HG03469 (cell line): ENCODE measurements at regions not wholly inside any gene's neighbourhood (a gene's known extent, or its start where the extent isn't known, plus 50 kb on each side); places are given as distances from the start of the nearest gene placed in this dataset.

Experiments
- ATAC-seq: cut with Tn5 transposase; IDR thresholded peaks from one replicate; pipeline ENCODE4 v1.9.1; 2021; ENCODE audit warnings: mild to moderate bottlenecking, moderate library complexity, moderate number of reproducible peaks; ENCODE audit not compliant: unreplicated experiment

DNA sequence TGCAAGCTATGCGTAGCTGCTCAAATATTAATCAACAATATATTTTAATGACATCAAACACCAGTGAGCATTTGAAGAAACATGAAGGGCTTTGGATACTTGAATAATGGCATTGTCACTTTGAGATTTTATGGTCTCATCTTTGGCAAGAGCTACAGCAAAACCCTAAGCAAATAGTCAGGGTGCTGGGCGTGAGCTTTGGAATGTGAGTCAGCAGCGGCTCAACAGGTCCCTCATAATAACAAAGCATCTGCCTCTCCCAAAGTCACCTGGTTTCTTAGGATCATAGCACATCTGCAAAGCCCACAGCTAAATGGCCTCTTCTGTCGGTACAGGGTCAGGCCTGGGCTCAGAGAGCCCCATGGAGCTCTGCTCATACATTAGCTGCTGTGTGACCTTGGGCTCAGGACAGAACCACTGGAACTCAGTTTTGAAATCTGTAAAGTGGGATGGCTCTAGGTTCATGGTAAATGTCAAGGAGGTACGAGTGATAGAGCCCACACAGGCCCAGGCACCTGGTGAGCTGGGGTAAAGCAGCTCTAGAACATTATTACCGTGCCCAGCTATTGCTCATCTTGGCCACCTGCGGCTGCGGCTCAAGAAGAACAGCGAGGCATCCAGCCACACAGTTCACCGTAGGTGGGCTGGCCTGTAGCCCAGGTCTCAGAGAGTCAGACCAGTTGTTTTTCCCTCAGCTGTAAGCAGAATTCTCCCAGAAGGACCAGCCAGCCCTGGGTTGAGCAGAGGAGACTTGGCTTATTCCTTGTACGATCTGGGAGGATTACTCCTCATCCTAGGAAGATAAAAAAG lies 544.5 kb upstream of the CDH11 start:
- ATAC-seq: no peak

DNA sequence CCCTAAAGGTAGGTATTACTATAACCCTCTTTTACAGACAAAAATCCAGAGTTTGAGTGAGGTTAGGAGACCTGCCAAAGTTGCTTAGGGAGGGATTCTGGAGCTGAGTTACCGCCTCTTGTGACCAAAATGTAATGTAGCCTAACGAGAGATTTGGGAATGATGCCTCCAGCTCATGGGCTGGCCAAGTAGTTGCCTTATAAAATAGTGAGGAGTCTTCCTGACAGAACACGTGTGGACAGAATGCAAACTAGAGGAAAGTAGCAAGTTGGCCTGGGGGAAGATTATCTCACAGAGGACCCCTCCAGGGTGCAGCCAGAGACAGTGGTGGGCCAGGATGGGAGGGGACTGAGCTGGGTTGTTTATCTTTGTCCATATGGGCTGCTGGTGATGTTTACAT lies 543.7 kb upstream of the CDH11 start:
- no peak for ATAC-seq

DNA sequence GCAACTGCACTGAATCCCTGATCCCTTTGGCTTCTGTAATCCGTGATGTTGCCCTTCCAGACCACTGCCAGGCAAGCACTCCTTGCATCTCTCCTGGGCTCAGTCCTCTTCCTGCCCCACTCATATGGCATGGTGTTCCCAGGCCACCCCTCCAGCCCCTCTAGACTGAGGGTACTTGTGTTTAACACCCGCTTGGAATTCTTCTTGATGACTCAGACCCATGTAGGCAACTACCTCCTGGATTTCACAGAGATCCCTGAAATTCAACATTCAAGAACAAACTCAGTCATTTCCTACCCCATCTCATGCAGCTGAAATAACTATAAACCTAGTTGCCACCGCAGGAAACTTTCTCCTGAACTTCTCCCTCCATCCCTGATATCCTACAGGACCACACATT lies 541.9 kb upstream of the CDH11 start:
- ATAC-seq: no peak

DNA sequence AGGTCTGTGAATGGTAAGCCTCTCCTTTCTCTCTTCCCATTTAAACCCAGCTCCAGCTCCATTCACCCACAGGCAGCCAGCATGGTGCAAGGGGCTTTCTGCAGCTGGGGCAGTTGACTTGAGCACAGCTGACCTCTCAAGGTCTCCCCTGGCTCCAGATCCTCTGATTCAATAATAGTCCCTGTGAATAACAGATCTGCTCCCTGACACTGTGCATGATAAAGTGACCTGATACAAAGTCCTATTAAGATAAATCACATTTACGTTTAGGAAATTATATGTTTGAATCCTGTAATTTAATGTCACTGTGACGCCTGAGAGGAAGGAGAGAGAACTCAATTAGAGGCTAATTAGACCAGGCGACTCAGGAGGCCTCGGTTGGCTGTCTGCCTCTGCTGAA lies 540.4 kb upstream of the CDH11 start:
- no peak for ATAC-seq

DNA sequence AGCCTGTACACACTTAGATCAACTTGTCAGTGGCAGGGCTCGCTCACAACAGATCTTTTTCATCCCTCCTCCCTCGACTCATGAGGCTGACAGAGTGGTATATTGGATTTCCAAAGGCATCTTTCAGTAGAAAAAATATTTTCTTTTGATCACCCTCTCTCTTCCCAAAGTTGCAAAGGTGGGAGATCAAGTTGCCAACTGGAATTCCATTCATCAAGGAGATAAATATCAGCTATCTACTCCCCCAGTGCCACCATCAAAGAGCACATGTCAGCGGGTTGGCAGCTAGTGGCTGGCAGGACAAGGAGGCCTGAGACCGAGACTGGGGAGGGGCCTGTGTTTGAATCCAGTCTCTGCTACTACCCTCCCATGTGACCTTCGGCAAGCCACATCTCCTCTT lies 539.7 kb upstream of the CDH11 start:
- no peak for ATAC-seq

DNA sequence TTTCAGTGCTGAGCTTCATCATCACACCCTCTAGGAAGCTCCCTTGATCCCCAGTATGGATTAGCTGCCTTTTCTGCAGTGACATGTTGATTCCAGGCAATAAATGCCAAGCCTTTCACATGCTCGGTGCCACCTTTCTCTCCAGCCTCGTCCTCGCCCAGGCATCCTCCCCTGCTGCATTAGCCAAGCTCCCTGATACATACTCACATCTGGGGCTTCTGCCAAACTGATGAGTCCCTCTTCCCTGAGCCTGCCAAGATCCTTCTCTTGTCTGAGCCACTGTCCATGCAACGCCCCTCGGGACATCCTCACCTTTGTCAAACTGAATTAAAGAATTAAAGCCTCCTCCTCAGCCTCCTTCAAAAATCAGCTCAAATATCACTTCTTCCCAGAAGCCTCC lies 538.5 kb upstream of the CDH11 start:
- ATAC-seq: no peak

DNA sequence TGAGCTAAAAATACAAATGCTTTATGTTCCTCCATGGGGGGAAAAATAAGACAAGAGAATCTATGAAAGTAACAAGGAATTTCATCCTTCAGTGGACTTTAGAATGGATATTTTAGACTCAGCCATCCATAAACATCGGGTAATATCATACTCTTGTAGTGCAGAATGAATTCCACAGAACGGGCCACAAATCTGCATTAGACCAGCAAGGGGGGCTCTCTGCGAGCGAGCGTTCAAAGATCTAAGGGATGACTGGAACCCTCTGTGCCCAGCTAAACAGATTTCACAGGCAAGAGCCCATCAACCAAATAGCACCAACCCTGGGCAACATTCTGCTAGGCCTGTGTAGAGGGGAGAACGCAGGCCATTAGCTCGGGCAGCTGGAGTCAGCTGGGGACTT lies 537.9 kb upstream of the CDH11 start:
- ATAC-seq: no peak

DNA sequence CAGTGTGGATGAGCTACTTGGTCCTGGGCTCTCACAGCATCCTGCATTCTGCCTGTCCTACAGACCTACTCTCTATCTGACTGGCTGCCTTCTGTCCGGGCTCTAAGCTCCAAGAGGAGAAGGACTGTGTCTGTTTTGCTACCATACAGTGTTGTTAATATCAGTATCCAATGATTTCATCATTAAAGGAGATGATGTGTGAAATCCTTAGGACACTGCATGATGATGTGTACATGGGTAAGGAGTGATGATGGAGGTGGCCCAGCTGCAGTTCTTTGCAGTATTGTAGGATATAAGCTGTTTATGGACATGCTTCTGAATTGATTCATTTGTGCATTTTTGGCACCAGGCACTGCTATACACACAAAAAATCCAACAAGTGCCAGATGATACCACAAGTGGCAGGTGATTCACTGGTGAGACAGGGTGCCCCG lies 536.9 kb upstream of the CDH11 start:
- no peak for ATAC-seq

DNA sequence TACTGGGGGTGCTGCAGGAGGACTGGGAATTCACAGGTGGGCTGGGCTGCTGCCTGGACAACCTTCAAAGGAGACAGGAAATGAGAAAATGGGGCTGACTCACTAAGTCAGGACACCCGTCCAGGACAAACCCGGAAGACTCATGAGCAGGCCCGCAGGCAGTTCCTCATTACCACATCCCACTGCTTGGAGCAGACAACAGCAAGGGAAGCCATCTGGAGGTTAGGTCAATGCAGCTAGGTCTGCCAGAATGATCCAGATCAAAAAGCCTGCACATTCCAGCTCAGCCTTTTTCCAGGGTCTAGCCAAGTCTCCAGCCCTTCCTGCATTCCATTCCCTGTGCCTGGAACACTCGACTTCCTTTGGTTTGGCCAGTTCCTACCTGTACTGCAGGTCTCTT lies 536.5 kb upstream of the CDH11 start:
- ATAC-seq: no peak

DNA sequence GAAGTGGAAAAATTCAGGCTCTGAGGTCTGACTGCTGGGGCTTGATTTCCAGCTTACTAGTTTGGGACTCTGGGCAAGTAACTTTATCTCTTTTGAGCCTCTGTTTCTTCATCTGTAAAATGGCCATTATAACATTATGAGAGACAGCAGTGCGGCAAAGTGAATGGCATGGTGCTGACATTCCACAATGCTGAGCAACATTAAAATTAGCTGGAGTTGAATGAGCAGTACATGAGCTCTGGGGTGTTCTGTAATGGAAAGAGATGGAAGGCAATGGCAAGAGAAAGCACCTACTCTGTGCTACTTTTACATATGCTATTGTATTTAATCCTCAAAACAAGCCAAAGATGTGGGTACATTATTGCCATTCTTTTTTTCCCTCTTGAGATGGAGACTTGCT lies 535.7 kb upstream of the CDH11 start:
- ATAC-seq: no peak

DNA sequence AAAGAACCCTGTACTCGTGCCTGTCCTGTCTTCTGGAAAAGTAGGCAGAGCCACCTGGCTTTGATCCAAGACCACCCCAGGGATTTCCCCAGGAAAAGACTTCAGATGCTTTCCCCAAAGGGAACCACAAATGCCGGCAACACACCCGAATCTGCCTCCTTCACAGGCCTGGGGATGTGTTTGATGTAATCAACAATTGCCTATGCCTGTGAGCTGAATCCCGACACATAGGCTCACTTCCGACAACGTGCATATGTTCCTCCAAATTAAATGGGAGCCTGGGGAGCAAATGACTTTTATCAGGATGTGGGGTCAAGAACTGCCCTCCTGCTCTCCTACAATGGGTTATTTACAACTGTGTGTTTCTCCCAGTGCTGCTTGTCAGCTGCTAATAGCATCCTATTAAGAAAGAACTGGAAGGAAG lies 535.2 kb upstream of the CDH11 start:
- no peak for ATAC-seq

DNA sequence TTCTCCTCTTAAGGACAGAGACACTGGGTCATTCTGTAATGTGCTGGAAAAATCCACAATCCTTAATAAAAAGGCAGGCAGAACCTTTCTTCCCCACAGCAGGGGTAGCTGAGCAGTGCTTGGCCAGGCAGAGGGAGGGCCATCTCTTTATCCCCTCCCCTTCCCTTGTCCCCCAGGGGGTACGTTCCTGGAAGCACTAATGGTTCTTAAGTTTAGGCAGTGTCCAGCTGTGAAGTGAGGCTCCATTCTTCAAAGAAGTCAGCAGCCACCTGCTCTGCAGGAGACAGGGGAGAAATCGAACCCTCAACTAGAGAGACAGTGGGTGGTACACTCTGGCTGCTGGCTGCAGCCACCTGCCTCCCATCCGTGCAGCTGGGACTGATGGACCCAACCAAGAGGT lies 533.9 kb upstream of the CDH11 start:
- ATAC-seq: no peak

DNA sequence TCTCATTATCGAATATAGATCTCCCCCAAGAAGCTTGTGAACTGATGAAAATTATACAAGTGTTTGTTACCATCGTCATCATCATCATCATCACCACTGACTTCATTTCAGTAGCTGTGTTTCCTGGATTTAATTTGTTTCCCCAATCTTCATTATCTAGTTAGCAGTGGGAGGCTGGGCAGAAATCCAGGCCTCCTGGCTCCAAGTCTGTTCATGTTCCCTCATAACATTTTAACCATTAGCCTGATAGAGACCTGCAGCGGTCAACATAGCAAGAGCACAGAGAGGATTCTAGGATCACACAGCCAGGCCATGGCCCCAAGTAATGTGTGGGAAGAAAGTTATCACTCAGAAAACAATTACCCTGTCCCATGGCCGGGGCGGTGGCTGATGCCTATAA lies 526.2 kb upstream of the CDH11 start:
- no peak for ATAC-seq

DNA sequence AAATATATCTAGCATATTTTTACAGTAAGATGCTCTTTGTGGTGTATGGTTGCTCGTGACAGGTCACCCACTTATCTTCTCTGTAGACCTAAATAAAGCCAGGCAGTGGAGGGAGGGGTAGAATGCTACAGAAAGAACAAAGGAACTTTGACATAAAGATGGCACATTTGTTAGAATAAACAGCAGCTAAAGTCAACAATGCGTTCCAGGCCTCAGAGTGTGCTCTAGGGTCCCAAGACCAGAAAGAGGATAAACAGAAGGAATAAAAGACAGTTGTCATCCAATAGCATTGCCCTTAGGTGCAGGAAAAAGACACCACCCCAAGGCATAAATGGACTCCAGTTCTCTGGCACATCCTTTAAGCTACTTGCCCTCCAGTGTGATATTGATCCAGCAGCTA lies 523.0 kb upstream of the CDH11 start:
- no peak for ATAC-seq

DNA sequence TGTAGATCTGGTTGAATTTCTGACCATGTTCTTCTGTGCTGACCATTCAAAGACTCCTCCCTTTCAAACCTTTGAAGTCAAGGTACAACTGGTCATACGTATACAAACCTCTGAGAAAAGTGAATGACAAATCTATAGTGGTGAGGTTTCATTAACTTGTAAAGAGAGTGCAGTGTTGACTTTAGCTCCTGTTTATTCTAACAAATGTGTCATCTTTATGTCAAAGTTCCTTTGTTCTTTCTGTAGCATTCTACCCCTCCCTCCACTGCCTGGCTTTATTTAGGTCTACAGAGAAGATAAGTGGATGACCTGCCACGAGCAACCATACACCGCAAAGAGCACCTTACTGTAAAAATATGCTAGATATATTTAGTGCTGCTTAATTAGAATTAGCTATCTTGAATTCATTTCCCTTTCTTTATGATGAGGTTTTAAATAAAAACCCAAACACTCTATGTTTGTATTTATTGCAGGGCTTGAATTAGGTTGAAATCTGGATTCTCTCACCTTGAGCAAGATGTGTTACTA lies 520.0 kb upstream of the CDH11 start:
- no peak for ATAC-seq

DNA sequence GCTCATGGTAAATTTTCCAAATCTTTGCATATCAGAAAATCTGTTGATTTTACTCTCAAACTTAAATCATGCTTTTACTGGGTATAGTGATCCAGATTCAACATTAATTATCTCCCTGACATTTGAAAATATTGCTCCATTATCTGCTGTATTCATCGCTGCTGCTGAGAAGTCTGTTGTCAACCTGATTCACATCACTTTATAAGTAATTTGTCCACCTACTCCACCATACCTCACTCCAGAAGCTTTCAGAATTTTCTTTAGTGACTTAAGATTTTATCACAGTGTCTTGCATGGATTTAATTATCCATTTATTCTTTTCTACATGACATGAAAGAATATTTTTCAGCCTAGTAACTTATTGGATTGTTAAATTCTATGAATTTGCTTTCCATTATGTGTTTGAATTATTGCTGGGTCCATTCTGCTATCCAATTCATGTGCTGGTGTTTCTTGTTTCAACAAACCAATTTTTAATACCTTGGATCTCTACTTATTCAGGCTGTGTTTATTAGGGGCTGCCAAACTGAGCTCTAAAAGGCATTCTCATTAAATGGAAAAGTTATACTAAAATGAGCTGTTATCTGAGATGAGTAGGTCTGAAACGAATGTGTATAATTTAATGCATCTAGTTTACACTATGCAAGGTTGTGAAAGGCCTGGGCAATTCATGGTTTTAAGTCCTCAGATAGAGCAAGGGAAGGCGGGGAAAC lies 519.3 kb upstream of the CDH11 start:
- no peak for ATAC-seq

DNA sequence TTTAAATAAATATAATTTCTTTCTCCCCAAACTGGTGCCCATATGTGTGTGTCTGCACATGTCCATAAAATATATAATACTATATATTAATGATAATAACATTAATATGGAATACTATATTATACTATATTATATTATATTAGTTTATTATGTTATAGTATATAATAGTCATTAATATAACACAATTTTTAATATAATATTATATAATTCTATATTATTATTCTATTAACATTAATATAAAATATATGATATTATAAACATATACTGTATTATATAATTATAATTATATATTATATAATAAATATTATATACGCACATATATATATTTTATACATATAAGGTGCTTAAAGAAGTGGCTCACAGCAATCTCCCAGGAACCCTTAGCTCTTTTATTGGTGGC lies 513.0 kb upstream of the CDH11 start:
- no peak for ATAC-seq

DNA sequence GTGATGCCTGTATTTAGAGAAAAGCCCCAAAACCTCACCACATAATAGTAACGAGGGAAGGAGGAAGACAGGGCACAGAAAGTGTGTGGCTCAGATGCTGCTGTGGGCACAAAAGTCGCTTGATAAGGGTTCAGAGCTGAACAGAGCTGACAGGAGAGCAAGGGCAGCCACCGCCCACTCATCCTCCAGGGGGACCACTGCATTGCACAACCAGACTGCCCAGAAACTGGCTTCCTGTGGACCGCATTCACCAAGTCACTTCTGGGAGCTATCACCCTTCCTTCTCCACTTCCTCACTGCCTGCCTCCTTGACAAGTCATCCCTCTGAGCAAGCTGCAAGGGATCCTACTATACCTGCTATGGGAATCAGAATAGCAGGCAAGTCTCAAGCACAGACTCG lies 512.4 kb upstream of the CDH11 start:
- no peak for ATAC-seq

DNA sequence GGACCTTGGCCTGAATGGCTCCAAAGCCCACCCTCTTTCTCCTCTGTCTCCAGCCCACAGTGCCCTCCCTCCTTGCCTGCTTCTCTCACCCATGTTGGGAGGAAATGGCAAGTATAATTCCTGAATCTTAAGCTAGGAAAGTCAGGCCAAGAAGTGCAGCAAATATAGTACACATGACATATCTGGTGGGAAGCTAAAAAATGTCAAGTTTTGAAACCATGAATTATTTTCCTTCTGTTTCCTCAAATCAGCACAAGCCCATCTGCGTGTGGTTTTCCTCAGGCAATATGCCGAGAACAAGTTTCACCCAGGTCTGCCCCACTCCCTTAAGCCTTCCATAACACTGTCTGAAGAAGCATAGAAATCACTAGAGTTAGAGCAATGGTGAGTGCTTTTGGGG lies 502.8 kb upstream of the CDH11 start:
- no peak for ATAC-seq

DNA sequence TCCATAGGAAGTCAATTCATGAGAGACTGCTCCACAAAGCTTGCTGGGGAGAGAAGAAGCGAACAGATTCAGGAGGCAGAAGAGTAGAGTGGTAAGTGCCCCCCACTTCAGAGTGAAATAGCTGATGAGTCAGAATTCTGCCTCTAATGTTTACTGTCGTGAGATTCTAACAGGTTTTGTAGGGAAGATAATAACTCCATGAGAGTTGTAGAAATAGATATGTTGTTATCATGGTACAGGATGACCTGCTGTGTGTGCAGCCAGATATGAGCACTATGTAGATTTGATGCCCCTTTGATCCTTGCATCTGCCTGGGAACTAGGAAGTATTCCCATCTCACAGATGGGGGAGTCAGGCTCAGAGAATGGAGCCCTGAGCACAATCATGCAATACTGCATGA lies 502.4 kb upstream of the CDH11 start:
- ATAC-seq: no peak

DNA sequence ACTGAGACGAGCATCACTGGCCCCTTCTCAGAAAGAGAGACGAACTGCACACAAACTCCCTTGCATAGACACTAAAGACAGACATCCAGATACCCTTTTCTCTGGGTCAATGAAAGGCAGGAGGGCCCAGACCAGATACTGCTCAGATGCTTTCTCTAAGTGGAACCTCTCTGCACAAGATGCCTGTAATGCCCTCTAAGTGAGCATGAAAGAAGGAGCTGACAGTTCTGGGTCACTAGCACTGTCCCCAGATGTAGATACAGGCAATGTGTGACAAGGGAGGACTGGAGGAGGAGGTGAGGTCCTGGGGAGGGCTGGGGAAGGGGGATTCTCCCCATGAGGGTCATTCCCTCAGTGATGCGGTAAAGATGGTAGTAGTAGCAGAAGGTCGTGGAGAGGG lies 501.0 kb upstream of the CDH11 start:
- no peak for ATAC-seq

DNA sequence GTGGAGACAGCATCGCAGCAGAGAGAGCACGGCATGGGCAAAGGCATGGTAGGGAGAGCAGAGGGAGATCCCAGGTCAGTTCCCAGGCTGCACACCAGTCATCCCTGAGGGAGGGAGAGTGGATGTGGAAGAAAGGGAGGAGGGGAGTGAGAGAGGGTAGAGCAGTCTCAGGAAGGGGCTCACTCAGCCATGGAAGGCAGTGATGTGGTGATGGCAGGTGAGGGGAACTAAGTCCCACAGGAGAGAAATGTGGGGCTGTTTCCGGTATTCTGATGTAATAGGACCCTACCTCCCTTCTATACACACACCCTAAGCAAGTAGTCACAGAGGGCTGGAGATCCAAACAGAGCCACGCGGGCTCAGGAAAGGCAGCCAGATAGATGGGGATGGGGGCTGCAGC lies 500.3 kb upstream of the CDH11 start:
- no peak for ATAC-seq
